GM12864 (cell line): ENCODE measurements at regions not wholly inside any gene's neighbourhood (a gene's known extent, or its start where the extent isn't known, plus 50 kb on each side); places are given as distances from the start of the nearest gene placed in this dataset.
"Not testable (repeated sequence)": the region's sequence is repeated elsewhere in the genome, so short reads cannot be mapped to it uniquely, and the experiment has no call there.

ENCODE experiments used
- DNase-seq: peaks from one replicate; pipeline ENCODE4 v3.0.0-alpha.2; 2011; ENCODE audit warnings: low read depth
- H3K4me3 ChIP-seq: 2 replicates; pipeline ENCODE4 v1.5.1; 2011; ENCODE audit warnings: mild to moderate bottlenecking, low read depth, low read length, control low read depth
- CTCF ChIP-seq: IDR thresholded peaks from 2 replicates; pipeline ENCODE4 v1.5.1; 2011; ENCODE audit warnings: low read depth, mild to moderate bottlenecking, moderate library complexity, low read length, control low read depth, inconsistent platforms; ENCODE audit errors: missing control alignments

GRCh38 chr3:89740080-89740880 lies 632.9 kb downstream of the EPHA3 start:
- no peak overlapping the region for H3K4me3 ChIP-seq
- no peak for DNase-seq
- no peak for TF ChIP-seq CTCF

- no peak for TF ChIP-seq CTCF
- no peak overlapping the region for H3K4me3 ChIP-seq
- DNase-seq = no peak
Measured at GRCh38 chr3:89740881-89741177, 633.4 kb downstream of the EPHA3 start.

GRCh38 chr3:89742546-89742945 lies 635.1 kb downstream of the EPHA3 start:
- TF ChIP-seq CTCF = no peak
- DNase-seq = no peak
- H3K4me3 ChIP-seq = no peak overlapping the region

GRCh38 chr3:89747541-89748278 lies 640.3 kb downstream of the EPHA3 start:
- H3K4me3 ChIP-seq, DNase-seq: not testable (repeated sequence)

- TF ChIP-seq CTCF = no peak
- DNase-seq = no peak
- no peak overlapping the region for H3K4me3 ChIP-seq
Measured at GRCh38 chr3:89762405-89762804, 655.0 kb downstream of the EPHA3 start.

GRCh38 chr3:89783341-89783927 lies 676.0 kb downstream of the EPHA3 start:
- TF ChIP-seq CTCF = no peak
- no peak overlapping the region for H3K4me3 ChIP-seq
- no peak for DNase-seq

- no peak for DNase-seq
- TF ChIP-seq CTCF = no peak
- H3K4me3 ChIP-seq = no peak overlapping the region
Measured at GRCh38 chr3:89787485-89787884, 680.1 kb downstream of the EPHA3 start.
